NCI-H774 (cell line): ENCODE measurements at regions not wholly inside any gene's neighbourhood (a gene's known extent, or its start where the extent isn't known, plus 50 kb on each side); places are given as distances from the start of the nearest gene placed in this dataset.
"Not testable (repeated sequence)": the region's sequence is repeated elsewhere in the genome, so short reads cannot be mapped to it uniquely, and the experiment has no call there.

ENCODE experiments used
- DNase-seq: peaks from one replicate; lab custom pipeline; 2025; lab: John Stamatoyannopoulos, UW

DNA sequence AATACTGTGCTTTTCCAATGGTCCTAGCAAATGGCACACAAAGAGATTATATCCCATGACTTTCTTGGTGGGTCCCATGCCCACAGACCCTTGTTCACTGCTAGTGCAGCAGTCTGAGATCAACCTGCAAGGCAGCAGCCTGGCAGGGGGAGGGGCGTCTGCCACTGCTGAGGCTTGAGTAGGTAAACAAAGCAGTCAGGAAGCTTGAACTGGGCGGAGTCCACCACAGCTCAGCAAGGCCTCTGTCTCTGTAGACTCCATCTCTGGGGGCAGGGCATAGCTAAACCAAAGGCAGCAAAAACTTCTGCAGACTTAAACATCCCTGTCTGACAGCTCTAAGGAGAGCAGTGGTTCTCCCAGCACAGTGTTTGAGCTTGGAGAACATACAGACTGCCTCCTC lies 82.9 kb downstream of the ZNF737 start:
- DNase-seq: no peak

DNA sequence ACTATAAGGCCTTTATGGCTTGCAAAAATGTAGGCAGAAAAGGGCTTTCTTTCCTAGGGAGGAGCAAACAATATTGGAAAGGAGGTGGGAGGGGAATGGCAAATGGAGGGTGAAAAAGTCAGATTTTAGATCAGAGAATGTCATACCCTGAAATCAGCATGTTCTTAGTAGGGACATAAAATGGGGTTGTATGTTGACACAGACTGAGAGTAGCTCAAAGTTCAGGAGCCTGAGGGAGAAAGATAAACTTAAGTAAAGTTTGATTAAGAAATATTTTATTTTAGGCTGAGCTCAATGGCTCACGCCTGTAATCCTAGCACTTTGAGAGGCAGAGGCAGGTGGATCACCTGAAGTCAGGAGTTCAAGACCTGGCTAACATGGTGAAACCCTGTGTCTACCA lies 83.8 kb downstream of the ZNF737 start:
- no peak for DNase-seq

DNA sequence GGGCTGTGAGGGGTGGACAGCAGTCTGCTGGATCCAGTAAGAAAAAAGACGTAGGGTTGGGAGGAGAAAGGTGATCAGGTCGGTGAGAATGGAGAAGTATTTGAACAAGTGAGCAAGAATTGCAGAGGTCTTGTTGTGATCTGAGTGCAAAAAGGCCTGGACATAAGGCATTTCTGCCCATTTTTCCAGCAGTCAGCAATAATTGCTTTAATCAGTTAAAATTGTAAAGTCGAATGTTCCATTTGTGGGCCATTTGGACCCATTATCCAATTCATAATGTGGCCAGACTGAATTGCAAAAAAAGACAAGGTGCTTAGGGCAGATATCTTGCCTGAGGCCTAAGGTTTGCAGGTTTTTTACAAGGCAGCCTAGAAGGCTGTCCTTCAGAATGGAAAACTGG lies 86.1 kb downstream of the ZNF737 start:
- DNase-seq: no peak

DNA sequence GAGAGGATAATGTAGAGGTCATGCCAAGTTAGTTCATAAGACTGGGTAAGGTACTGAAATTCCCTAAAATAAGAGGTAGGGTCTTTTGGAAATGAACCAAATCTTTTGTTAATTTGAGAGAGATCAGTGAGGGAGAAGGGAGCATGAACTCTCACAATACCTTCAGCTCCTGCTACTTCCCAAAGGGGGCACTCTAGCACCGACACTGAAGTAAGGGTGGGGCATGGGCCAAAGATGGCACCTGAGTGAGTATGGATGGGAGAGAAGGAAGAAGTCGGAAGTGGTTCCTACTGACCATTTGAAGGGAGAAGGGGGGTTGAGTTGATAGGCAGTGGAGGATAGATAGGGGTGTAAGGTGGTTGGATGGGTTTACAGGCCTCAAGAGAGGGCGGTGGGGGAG lies 86.6 kb downstream of the ZNF737 start:
- DNase-seq: no peak

- no peak for DNase-seq
Measured at GRCh38 chr19:20472854-20473253, 92.7 kb downstream of the ZNF737 start.

DNA sequence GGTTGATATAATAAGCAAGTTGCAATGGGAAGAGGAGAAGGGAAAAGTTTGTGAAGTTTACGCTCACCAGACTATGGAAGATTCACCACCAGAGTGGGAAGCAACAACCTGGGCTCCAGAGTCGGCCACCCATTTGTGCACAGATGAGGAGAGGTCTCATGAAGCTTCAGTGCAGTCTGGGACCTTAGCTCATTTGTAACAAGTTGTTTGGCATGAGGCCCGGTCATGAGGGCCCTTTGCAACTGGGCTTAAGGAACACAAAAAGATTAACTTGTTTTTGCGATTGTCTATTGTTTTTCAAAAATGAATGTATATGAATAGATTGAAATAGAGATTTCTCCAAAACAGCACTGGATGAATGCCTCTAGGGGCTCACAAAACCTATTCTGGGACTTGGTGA lies 94.2 kb downstream of the ZNF737 start:
- DNase-seq: no peak

DNA sequence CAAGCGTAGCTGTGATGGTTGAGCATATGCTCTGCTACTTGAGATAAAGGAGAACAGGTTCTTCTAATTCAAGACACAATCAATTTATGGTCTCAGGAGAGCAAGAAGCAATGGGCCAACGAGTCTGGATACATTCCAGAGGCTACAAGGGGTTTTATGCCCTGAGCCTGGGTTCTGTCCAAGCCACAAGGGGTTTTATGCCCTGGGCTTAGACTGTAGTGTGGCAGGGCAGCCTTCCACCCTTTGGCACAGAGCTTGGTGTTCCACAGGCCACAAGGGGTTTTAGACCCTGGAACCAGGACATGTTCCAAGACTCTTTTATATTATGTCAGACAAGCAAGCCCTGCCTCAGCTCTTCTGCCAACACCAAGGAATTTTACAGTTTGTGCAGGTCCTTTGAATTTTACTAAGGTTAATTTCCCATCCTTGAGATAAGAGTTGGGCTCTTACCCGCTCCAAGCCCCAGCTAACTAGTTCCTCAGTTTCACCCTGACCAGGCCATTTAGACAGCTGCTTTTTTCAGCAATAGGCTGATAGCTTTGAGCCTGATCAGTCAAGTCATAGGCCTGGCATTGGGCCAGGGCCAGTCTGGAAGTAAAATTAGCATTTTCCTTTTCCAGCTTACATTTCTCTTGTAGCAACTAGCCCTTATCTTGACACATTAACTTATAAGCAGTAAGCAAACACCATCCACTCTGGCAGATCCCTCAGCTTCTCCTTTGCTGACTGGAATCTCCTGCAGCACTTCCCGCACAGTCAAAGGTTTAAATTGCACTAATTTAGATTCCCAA lies 95.0 kb downstream of the ZNF737 start:
- no peak for DNase-seq

DNA sequence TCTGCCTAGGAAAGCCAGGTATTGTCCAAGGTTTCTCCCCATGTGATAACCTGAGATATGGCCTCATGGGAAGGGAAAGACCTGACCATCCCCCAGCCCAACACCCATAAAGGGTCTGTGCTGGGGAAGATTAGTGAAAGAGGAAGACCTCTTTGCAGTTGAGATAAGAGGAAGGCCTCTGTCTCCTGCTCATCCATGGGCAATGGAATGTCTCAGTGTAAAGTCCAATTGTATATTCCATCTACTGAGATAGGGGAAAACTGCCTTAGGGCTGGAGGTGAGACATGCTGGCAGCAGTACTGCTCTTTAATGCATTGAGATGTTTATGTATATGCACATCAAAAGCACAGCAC lies 99.0 kb downstream of the ZNF737 start:
- not testable (repeated sequence) for DNase-seq

GRCh38 chr19:20465922-20466637 lies 99.5 kb downstream of the ZNF737 start:
- not testable (repeated sequence) for DNase-seq

- no peak for DNase-seq
Measured at GRCh38 chr19:20453425-20453935, 112.1 kb downstream of the ZNF737 start.

DNA sequence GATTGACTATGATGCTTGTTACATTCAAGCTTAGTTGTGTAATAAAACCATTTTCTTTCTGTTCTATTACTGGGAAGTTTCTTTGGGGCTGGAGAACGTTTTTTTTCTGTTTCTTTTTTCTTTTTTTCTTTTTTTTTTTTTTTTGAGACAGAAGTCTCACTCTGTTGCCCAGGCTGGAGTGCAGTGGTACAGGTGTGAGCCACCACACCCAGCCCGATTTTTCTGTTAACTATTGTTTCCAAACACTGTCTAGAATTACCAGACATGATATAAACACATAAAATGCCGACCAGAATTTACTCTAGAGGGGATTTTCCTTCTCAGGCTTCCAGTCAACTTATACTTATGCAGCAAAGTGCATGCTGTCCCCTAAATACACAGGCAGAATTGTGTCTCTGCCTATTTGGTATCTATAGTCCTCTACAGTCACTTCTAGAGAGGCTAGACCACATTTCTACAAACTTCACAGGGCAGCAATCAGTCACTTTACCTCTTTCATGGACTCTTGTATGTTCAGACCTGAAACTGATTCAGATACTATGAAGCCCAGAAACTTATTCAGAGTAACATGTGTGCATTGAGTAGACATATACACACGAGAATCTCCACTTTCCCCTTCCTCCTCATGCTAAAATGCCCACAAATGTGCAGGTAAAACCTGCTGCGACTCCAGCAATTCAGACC lies 121.2 kb downstream of the ZNF737 start:
- DNase-seq: no peak

GRCh38 chr19:20432266-20432842 lies 133.2 kb downstream of the ZNF737 start:
- not testable (repeated sequence) for DNase-seq

- DNase-seq: no peak
Measured at GRCh38 chr19:20431826-20432225, 133.8 kb downstream of the ZNF737 start.

- peak; percentile 34 for DNase-seq
Measured at GRCh38 chr19:20423381-20424197, 142.0 kb downstream of the ZNF737 start.

- DNase-seq: no peak
Measured at GRCh38 chr19:20422216-20423205, 143.1 kb downstream of the ZNF737 start.

DNA sequence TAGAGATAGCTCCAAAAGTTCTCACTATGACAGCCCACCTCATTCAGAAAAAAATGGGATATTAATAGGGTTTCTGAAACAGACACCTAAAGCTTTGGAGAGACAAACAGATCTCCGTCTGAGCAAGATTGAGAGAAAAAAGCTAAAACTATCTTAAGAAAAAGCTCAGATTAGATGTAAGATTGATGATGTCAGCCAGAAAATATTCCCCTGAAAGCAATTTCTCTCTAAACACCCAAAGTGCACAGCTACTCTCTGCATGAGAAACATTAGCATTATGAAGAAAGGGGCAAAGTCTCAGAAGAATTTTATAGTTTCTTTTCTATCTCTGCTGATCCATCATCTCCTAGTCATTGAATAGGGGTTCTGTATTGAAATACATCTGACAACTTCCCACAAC lies 148.9 kb downstream of the ZNF737 start:
- no peak for DNase-seq

- DNase-seq: no peak
Measured at GRCh38 chr19:20414120-20414519, 151.5 kb downstream of the ZNF737 start.

GRCh38 chr19:20413705-20414104 lies 151.9 kb downstream of the ZNF737 start:
- no peak for DNase-seq

DNA sequence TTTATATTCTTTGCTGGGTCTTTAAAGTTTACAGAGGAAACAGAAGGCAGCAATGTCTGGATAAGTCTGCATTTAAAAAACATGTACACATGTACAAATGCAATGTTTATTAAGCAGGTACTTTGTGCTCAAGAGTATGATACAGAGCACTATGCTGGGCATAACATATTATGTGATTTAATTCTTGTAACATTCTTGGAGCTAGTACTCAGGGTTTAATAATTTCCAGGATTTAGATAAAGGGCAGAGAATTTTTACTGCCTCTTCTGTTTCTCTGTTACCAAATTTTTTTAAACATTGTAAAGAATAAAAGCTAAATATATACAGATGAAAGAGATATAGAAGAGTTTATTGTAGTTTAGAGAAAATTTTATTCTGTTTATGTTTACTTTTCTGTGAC lies 152.7 kb downstream of the ZNF737 start:
- no peak for DNase-seq

DNA sequence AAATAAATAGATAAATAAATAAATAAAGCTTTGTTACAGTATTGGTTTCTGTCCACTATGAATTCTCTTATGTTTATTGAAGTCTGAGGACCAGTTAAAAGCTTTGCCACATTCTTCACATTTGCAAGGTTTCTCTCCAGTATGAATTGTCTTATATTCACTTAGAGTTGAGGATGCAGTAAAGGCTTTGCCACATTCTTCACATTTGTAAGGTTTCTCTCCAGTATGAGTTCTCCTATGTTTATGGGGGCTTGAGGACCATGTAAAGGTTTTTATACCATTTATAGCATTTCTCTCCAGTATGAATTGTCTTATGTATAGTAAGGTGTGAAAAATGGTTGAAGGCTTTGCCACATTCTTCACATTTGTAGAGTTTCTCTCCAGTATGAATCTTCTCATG lies 168.3 kb downstream of the ZNF737 start:
- no peak for DNase-seq
